ENCODE measurements at regions not wholly inside any gene's neighbourhood (a gene's known extent, or its start where the extent isn't known, plus 50 kb on each side); places are given as distances from the start of the nearest gene placed in this dataset.

DNA sequence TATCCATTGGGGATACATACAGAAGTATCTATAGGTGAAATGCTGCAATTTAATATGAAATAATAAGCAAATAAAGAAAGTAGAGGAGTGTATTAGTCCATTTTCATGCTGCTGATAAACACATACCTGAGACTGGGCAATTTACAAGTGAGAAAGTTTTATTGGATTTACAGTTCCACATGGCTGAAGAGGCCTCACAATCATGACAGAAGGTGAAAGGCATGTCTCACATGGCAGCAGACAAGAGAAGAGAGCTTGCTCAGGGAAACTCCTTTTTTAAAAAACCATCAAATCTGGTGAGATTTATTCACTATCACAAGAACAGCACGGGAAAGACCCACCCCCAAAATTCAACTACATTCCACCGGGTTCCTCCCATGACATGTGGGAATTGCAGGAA lies 82.8 kb upstream of the TRIM24 start:
- Histone ChIP-seq H3K36me3 (ENCODE audit: control insufficient read depth, insufficient read depth, low read length) (no peaks in the 10 kb centered on the region), H3K4me3 (ENCODE audit: low read depth, low read length) (no peak overlapping the region), H3K27me3 (ENCODE audit: control insufficient read depth, insufficient read depth, low read length) (no peaks in the 10 kb centered on the region)
- TF ChIP-seq, protein P1, sequence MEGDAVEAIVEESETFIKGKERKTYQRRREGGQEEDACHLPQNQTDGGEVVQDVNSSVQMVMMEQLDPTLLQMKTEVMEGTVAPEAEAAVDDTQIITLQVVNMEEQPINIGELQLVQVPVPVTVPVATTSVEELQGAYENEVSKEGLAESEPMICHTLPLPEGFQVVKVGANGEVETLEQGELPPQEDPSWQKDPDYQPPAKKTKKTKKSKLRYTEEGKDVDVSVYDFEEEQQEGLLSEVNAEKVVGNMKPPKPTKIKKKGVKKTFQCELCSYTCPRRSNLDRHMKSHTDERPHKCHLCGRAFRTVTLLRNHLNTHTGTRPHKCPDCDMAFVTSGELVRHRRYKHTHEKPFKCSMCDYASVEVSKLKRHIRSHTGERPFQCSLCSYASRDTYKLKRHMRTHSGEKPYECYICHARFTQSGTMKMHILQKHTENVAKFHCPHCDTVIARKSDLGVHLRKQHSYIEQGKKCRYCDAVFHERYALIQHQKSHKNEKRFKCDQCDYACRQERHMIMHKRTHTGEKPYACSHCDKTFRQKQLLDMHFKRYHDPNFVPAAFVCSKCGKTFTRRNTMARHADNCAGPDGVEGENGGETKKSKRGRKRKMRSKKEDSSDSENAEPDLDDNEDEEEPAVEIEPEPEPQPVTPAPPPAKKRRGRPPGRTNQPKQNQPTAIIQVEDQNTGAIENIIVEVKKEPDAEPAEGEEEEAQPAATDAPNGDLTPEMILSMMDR (IDR thresholded peaks at IDR 0.05; ENCODE audit: insufficient read depth, low read depth, low read length) = no peak
- ChIA-PET CTCF (no interaction called here), POLR2A (no interaction called here)
- no peak for DNase-seq (ENCODE audit: low read depth)

DNA sequence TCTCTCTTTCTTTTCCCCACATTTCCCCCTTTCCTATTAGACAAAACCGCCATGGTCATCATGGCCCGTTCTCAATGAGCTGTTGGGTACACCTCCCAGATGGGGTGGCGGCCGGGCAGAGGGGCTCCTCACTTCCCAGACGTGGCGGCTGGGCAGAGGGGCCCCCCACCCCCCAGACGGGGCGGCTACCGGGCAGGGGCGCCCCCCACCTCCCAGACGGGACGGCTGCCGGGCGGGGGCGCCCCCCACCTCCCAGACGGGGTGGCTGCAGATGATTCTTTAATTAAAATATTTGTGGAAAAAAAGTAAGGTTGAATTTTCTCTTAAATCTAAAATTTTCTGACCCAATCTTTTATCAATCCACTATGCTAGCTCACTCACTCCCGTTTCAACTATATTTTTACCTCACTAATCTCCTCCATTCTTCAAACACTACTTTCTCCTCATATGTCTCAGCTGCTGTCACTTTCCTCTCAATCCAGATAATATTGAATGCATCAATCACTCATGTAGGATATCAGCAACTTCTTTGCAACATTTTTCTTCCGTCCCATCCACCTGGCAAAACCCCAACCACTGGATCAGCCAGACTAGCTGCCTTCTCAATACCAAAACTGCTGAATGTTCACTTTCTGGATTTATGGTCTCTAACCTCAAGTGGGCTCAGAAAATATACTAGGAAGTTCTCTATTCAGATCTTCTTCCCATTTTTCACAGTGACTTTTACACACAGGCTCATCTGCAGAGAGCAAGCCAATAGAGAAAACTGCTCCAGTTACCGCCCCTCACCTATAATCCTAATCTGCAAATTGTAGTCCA lies 81.1 kb upstream of the TRIM24 start:
- ChIA-PET POLR2A (no interaction called here), CTCF (no interaction called here)
- DNase-seq (ENCODE audit: low read depth) = no peak

DNA sequence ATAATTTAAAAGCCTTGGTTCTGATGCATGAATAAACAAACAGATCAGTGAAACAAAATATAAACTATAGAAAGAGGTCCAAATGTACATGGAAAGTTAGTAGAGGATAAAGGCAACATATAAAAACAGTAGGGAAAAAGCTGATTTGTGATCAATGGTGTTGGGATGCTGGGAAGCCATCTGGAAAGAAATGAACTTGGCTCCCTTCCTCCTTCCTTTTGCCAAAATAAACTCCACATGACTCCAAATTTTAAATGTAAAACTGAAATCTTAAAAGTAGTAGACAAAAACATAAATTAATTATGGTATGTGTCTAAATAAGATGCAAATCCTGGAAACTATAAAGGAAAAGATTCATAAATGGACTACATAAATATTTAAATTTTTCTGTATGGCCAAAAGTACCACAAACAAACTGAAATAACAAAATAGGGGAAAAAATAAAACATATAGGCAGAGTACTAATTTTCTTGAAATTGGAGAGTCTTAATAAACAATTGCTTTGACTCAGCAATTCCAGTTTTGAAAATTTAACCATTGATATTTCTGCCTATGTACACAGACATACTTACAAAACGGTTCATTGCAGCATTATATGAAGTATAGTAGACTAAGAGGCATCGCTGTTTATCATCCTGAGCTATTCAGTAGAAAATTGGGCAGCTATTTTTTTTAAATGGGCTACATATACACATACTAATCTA lies 77.0 kb upstream of the TRIM24 start:
- CTCF ChIA-PET = no interaction called here
- POLR2A ChIA-PET = no interaction called here
- TF ChIP-seq, protein P1 (IDR thresholded peaks at IDR 0.05; ENCODE audit: insufficient read depth, low read depth, low read length) = no peak

More for the DNA sequence above, 81.1 kb upstream of the TRIM24 start:
- H3K4me3 ChIP-seq (ENCODE audit: low read depth, low read length) = no peak overlapping the region
- no peaks in the 10 kb centered on the region for H3K27me3 ChIP-seq (ENCODE audit: control insufficient read depth, insufficient read depth, low read length)
- H3K36me3 ChIP-seq (ENCODE audit: control insufficient read depth, insufficient read depth, low read length) = no peaks in the 10 kb centered on the region
- TF ChIP-seq, protein P1 (IDR thresholded peaks at IDR 0.05; ENCODE audit: insufficient read depth, low read depth, low read length) = no peak

DNA sequence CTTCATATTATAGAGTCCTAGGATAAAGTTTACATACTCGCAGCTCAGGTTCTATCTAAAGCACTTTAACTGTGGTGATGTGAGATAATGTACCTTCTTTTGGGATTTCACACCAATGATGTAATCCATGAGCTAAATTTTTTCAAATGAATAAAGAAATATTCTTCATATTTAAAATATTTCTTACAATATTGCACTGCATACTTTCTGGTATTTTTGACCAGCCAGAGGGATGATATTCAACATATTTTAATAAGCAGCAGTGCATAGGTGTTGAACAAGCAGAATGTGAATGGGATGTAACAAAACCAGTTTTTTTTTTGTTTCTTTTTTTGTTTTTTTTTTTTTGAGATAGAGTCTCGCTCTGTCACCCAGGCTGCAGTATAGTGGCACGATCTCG lies 73.2 kb upstream of the TRIM24 start:
- POLR2A ChIA-PET = no interaction called here
- CTCF ChIA-PET = interaction anchor here (0.6 kb wide), 1 partner anchor 40 kb away, joined by 4 read pairs; no protein-coding TSS in a partner anchor

More for the DNA sequence above, 77.0 kb upstream of the TRIM24 start:
- no peak for DNase-seq (ENCODE audit: low read depth)
- Histone ChIP-seq H3K4me3 (ENCODE audit: low read depth, low read length) (no peak overlapping the region), H3K36me3 (ENCODE audit: control insufficient read depth, insufficient read depth, low read length) (no peaks in the 10 kb centered on the region), H3K27me3 (ENCODE audit: control insufficient read depth, insufficient read depth, low read length) (no peaks in the 10 kb centered on the region)

More for the DNA sequence above, 73.2 kb upstream of the TRIM24 start:
- H3K36me3 ChIP-seq (ENCODE audit: control insufficient read depth, insufficient read depth, low read length) = no peaks in the 10 kb centered on the region
- H3K4me3 ChIP-seq (ENCODE audit: low read depth, low read length) = no peak overlapping the region
- DNase-seq (ENCODE audit: low read depth) = no peak
- TF ChIP-seq, protein P1 (IDR thresholded peaks at IDR 0.05; ENCODE audit: insufficient read depth, low read depth, low read length) = no peak
- H3K27me3 ChIP-seq (ENCODE audit: control insufficient read depth, insufficient read depth, low read length) = no peaks in the 10 kb centered on the region

Data from BJ (cell line).